GM19351 (cell line): ENCODE measurements at regions not wholly inside any gene's neighbourhood (a gene's known extent, or its start where the extent isn't known, plus 50 kb on each side); places are given as distances from the start of the nearest gene placed in this dataset.

Source experiments
- ATAC-seq: cut with Tn5 transposase; IDR thresholded peaks from one replicate; pipeline ENCODE4 v1.9.1; 2021; ENCODE audit warnings: mild to moderate bottlenecking, moderate library complexity; ENCODE audit not compliant: unreplicated experiment

DNA sequence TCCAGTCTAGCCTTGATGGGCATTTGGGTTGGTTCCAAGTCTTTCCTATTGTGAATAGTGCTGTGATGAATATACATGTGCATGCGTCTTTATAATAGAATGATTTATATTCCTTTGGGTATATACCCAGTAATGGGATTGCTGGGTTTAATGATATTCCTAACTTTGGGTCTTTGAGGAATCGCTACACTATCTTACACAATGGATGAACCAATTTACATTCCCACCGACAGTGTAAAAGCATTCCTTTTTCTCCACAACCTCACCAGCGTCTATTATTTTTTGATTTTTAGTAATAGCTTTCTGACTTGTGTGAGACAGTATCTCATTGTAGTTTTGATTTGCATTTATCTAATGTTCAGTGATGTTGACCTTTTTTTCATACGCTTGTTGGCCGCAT, 1040.1 kb downstream of the MAT2B start:
- ATAC-seq, result no peak

DNA sequence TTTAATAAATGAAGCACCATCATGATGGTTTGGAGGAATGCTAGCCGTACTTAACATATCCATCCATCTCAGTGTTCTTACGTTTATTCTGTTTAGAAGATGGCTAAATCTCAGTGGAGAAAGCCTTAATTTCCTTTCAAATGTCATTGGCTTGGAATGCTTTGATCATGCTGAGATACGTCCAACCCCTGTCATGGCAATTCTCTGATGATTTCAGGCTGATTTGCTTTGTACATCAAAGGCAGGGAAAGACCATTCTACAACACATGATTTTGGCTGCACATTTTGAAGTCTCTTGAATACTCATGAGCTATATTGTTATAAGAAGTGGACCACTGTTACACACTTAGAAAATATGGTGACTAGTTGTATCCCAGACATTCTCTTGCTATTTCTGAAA, 1048.4 kb downstream of the MAT2B start:
- no peak for ATAC-seq

DNA sequence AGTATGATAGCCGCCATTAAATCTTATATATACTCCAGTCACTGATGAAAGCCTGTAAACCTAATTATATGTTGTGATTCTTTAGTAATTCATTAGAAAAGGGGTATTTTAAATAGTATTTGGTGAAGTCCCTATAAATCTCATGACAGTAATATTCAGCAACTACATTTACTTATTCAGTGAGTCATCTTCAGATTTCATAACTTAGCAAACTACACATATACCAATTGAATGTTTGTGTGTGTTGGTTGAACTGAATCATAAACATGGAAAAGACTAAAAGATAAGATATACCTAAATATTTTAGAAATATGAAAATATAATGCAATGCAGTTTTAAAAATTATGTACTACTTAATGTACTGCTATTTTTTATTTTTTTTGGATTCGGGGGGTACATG, 1050.4 kb downstream of the MAT2B start:
- no peak for ATAC-seq

DNA sequence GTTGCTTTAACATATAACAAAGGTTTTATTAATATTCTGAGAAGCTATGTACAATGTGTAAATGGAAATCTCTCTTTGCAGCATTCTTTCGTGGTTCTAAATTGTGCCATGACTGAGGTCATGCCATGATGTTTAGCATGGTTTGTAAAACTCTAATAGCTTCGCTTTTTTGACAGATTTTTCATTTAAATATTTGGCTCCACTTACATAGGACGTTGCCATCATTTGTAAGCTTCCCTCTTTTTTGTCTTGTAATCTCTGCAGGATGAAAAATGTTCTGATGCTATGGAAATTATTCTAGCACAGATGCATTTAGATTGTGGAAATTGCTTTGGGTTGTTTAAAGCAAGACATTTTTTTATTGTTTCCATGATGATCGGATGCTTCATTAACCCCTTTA, 1054.8 kb downstream of the MAT2B start:
- no peak for ATAC-seq

DNA sequence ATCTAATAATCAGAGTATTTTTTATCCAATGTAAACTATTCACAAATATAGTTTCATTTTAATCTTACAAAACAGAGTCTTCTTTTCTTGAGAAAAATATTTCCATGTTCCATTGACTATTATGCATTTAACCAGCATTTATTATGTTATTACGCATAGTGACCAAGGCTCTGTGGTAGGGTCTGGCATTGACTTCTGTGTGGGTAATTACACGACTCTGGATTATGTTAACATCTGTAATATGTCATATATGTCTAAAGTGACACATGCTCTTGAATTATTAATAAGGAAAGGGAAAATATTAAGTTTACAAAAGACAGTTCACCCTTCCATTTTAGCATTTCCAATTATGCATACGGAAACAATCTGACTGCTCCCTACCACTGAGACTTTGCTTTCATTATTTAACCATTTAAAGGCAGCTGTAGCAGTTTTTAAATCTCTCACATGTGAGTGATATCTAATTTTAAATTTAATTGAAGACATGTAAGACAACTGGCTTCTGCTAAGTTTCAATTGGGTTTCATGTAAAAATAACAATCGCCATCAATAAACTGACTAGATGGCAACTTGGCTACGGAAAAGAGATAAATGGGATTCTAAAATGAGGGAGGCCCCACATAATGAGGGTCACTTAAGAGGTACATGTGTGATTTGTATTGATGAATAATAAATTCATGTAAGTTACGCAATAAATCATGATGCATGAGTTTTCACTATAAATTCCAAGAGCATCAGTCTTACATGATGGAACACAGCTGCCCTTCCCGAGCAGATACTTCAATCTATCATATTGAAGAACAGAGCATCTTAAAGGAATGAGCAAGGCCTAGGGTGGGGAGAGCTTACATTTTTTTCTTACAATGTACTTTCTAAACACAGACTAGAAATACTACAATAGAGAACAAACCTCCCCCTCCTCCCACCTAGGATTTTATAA, 1056.8 kb downstream of the MAT2B start:
- no peak for ATAC-seq

DNA sequence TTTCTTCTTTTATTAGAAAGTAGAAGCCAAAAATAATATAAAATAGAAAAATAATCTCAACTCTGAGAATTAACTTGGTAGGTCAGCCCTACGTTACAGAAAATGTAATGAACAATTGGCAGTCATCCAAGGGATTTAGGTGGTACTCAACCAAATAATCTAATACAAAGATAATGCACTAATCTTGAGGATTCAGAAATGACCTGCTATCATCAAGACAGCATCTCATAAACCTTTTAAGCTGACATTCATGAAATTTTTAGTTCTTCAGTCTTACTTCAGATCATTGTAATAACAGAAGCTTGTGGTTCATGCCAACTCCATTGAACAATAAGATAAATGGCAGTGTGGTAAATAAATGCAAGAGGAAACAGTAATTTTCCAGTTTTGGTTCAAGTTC, 1058.0 kb downstream of the MAT2B start:
- no peak for ATAC-seq

DNA sequence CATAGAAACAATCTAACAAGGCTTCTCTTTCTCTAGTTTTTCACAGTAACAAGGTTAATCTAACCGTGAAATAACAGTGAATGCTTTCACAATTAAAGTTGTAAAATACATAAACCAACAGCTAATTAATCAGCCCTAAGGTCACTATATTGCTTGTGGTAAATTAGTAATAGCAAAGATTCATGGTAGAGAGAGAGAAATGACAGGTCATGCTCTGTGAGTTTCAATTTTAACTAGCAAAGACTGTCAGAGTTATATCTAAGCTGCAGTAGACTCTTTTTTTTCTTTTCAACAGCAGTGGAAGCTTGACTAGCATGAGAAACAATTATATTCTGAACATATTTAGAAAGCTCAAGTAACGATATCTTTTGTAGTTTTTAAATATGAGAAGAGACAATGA, 1068.0 kb downstream of the MAT2B start:
- ATAC-seq, result no peak

DNA sequence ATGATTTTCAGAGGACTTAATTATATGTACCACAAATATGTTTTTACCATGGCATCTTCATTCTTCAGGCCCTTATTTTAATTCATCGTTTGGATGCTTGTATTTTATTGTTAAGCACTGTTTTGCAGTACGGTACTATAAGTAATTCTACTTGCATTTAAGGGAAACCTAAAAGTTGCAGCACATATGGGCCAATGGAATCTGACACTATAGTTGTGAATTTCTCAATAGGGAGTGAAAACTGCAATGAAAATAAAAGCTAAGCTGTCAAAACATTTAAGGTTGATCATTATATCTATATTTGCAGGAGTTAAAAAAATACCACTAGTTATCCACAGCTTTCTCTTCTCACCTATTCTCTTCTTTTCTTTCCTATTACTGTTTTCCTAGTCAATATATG, 1071.8 kb downstream of the MAT2B start:
- no peak for ATAC-seq

DNA sequence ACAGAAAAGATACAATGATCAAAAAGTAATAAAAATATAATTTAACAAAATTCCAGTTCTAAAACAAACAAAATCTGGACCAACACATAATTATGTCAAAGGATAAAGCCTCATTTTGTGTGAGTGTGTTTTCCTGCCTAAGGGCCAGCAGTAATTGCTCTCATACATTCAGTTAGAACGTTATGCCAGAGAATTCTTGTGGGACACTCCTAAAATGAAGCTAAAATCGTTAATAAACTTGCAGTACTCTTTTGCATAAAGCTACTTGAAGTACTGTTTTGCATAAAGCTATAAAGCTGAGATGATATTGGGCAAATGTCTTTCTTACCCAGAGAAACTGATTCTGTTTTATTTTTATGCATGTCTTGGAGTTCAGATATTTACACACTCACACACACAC, 1072.3 kb downstream of the MAT2B start:
- no peak for ATAC-seq

DNA sequence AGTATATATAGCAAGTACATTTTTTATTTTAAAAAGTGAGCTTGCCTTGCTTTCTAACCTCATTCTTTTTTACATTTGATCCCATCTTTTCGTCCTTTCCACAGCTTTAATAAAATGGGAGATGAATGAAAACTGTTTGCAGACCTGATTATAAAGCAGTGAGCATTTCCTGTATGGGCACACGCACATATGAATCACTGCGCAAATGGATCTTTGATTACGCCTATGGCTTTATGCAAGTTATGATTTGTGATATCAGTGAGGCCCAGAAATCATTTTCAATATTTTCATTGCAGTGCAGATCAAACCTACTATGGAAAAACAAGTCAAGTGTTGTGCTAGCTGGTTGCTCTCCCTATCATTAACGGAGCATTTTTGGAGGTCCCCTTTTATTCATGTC, 1073.0 kb downstream of the MAT2B start:
- ATAC-seq, result no peak

DNA sequence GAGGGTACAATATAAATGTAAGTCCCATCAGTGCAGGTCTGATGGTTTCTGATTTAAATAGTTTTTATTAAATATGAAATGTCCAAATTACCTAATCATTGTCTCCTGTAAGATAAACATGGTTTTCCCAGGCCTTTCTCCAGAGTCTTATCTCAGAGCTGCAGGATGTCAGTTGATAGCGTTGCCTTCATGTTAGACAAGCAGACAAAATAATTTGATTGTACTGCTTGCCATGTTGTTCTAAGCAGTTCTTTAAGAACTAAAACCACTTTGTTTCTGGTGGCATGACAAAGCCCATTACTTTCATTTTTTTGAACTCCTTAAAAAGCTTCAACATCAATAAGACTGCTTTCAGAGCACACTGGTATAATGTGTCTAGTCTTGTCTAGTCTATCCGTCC, 1073.5 kb downstream of the MAT2B start:
- no peak for ATAC-seq

DNA sequence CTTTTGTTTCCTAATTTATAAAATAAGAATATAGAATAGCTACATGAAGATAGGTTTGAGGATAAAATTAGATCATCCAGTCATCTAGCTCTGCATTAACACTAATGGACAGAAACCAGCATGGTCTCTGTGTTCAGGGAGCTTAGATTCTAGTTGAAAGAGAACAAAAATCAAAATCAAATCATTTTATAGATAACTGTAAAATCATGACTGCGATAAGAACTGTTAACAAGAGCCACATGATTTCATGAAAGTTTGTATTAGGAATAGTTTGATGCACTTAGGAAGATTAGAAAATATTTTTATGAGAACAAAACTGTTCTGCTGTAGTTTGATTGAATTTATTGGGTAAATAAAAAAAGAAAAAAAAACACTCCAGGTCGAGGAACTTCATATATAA, 1074.7 kb downstream of the MAT2B start:
- no peak for ATAC-seq

DNA sequence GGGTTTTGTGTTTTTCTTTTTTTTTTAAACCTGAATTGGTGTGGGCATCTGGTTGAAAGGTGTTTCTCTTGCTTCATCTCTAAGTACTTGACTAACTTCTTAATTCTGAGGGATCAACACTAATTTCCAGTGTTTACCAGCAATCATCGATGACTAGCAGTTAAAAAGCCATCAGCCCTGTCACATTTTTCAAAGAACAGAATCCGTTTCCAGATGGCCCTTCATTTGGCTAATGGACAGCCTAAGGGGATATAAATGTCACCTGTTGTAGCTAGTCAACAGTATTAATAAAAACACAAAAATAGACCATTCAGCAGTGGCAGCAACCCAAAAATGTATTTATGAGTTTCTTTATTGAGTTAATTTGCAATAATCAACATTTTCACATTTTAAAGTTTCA, 1076.5 kb downstream of the MAT2B start:
- ATAC-seq, result no peak

DNA sequence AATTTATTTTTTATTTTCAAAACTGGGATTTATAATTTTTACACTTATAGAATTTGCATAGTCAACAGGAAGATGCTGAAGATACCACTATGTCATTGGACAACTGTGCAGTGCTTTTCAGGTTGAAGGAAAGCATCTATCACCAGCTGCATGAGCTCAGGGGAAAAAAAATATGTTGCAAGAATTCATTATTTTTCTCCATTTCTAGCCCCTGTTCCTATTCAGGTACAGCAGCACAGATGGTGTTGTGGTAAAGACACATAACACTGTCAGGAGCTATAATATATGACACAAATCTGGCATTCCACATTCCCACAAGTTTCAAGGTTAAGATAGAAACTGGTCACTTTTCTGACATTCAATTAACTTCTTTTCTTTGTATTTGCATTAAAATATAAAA, 1088.6 kb downstream of the MAT2B start:
- ATAC-seq, result no peak

DNA sequence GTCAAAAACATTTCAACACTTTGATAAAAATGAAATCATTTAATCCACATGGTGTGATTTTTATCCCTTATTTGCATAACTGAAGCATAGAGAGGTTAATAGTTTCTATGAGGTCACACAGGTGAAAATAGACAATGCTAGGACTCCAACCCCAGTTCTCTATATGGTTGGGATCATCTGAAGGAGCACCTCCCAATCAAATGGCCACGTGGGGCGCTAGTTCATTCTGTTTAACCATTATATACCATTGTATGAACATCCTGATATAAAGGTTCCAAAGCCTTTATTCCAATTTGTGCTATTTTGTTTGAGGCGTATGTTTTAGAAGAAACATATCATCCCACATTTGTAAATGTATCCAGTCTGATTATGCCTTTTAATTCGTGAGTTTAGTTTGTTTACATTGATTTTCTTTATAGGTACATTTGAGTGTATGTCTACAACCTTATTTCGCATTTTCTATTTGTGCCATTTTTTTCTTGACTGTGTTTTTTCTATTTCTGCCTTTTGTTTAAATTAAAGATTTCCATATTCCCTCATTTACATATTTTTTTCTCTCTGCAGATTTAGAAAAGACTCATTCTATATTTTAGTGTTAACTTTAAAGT, 1092.0 kb downstream of the MAT2B start:
- peak; percentile 89 for ATAC-seq

DNA sequence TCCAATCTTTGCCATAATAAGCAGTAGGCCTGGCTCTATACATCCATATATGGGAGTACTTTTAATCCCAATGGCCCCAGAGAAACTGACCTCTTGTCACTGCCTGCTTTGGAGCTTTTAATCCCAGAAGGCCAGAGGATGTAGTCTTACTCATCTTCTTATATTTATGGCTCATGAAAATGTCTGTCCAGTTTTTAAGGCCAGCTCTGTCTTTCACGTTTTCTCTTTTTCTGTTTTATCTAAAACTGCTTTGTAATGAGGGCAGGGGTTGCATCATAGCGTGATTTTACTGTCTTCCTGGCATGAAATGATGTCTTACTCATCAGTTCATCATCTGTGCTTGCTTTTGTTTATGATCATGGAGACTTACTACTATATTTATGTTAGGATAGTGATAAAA, 1094.9 kb downstream of the MAT2B start:
- no peak for ATAC-seq

DNA sequence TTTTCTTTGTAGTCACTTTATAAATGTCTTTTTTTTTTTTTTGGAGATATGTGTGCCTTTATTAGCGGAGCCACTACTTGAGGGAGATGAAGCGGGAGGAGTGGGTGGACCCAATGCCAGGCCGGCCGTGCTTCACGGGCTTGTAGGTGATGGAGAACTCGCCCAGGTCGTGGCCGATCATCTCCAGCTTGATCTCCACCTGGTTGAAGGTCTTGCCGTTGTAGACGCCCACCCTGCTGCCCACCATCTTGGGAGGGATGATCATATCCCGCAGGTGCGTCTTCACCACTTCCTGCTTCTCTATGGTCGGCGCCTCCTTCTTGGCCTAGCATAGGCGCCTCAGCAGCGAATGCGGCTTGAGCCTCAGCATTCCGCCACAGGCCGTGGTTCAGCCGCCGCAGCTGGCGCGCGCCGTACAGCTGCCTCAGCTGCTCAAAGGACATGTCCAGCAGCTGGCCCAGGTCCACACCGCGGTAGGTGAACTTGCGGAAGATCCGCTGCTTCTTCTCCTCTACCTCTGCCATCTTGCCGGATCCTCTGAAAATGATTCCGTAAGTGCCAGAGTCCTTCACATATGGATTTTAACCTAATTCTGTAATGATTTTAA, 1095.6 kb downstream of the MAT2B start:
- ATAC-seq, result no peak

DNA sequence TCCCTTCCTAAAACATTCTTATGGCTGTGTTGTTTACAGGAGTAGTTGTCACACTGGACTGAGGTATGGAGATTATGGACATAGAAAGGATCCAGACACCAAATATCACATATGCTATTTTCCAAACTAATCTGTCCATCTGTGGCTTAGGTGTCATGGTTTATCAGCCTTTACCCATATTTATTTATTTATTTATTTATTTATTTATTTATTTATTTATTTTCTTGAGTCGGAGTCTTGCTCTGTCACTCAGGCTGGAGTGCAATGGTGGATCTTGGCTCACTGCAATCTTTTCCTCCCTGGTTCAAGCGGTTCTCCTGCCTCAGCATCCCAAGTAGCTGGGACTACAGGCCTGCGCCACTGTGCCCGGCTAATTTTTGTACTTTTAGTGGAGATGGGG, 1103.1 kb downstream of the MAT2B start:
- ATAC-seq, result no peak

DNA sequence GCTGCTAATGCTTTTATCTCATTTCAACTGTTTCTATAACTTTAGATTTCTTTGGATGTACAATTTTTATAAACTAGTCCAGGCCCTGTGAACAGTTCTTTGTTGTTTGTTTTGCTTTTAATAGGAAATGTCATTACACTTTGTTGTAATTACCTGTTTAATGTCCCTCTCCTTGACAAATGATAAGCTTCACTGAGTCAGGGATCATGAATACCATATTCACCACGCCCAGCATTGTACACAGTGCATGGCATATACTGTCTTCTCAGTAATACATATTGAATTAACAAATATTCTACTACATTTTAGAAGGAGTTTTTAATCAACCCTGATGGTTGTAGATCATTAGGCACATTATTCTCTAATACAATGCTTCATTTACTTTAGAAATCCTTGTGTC, 1105.0 kb downstream of the MAT2B start:
- ATAC-seq, result no peak

DNA sequence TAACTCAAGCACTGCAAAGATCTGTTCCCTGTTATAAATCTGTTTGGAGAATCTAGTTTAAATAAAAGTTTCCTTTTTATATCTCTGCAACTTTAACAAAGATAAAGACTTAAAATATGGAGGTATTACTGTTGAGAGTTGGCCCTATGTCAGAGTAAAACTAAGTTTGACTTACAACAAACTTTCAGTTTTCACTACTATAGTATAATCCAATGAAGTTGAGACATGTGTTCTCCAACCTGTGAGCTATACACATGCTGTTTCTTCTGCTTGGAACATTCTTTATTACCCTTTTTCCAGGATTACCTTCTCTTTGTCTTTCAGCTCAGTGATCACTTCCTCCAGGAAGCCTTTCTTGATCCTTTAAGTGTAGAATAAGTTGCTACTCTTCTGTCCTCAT, 1109.3 kb downstream of the MAT2B start:
- no peak for ATAC-seq

DNA sequence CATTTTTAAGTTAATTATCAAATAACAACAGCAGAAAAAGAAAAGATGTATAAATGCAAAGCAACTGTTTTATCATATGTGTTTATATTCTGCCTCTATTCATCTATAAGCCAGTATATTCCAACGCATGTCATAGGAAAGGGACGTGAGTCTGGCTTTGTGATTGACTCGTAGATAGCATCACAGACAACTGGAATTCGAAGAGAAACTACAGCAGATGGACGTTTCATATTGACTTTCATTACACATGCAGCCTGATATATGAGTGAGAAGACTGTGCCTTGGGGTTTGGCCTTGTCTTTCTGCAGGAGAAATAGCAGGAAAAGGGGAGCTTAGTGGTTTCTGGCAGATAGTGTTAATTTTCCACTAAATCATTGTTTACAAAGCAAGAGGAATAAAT, 1111.9 kb downstream of the MAT2B start:
- ATAC-seq, result no peak

DNA sequence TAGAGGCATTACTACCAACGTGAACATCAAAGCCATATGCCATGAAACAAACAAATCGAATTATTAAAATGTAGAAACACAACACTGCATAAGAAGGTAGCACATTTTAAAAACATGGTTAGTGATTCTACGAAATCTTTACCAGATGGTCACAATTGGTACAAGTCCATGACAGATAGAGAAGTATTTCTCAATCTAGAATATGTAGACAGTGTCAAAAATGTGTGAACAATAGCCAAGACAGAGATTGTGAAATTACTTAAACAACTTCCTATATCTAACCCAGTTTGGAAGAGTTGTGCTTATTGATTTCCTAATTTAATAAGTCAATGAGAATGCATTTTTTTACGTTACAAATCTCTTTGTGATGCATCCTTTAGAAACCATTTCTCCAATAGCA, 1121.6 kb downstream of the MAT2B start:
- ATAC-seq, result no peak
